GM23338 (cell line): ENCODE measurements at regions not wholly inside any gene's neighbourhood (a gene's known extent, or its start where the extent isn't known, plus 50 kb on each side); places are given as distances from the start of the nearest gene placed in this dataset.

Experiments
- ATAC-seq: fragments of 200-7000 bp; cut with Tn5 transposase; 3 replicates; pipeline ENCODE4 v1.9.1; 2020
- DNase-seq: peaks from one replicate; pipeline ENCODE4 v3.0.0-alpha.2; 2015; ENCODE audit warnings: low spot score
- H2AFZ ChIP-seq: fragments of 200-600 bp; sonication (generic); 2 replicates; pipeline ENCODE4 v1.8.0; 2016; ENCODE audit warnings: antibody characterized with exemption, mild to moderate bottlenecking, moderate library complexity
- H3F3A ChIP-seq: fragments of 200-600 bp; sonication (generic); replicated peaks from 2 replicates; pipeline ENCODE4 v1.8.0; 2017; ENCODE audit warnings: antibody characterized with exemption, mixed run types, low read depth
- H3K27ac ChIP-seq: fragments of 200-600 bp; sonication (generic); 2 replicates; pipeline ENCODE4 v1.6.1; 2016; ENCODE audit warnings: low read depth
- H3K27me3 ChIP-seq: fragments of 200-600 bp; sonication (generic); 2 replicates; pipeline ENCODE4 v1.8.0; 2016; ENCODE audit warnings: mild to moderate bottlenecking, mixed run types, moderate library complexity; ENCODE audit not compliant: insufficient read depth
- H3K36me3 ChIP-seq: fragments of 200-600 bp; sonication (generic); 2 replicates; pipeline ENCODE4 v1.8.0; 2016; ENCODE audit warnings: mild to moderate bottlenecking; ENCODE audit not compliant: insufficient read depth
- H3K4me1 ChIP-seq: fragments of 200-600 bp; sonication (generic); 2 replicates; pipeline ENCODE4 v1.8.0; 2016; ENCODE audit warnings: mild to moderate bottlenecking, moderate library complexity; ENCODE audit not compliant: insufficient read depth
- H3K4me2 ChIP-seq: fragments of 200-600 bp; sonication (generic); 2 replicates; pipeline ENCODE4 v1.7.1; 2017; ENCODE audit warnings: mixed run types
- H3K4me3 ChIP-seq: fragments of 200-600 bp; sonication (generic); 2 replicates; pipeline ENCODE4 v1.6.1; 2016; ENCODE audit warnings: mixed run types
- H3K79me2 ChIP-seq: fragments of 200-600 bp; sonication (generic); replicated peaks from 2 replicates; pipeline ENCODE4 v1.8.0; 2017; ENCODE audit warnings: mild to moderate bottlenecking; ENCODE audit not compliant: insufficient read depth
- H3K9me2 ChIP-seq: fragments of 200-600 bp; sonication (generic); 2 replicates; pipeline ENCODE4 v1.8.0; 2017; ENCODE audit not compliant: insufficient read depth
- H4K20me1 ChIP-seq: fragments of 200-600 bp; sonication (generic); replicated peaks from 2 replicates; pipeline ENCODE4 v1.8.0; 2017; ENCODE audit warnings: mild to moderate bottlenecking; ENCODE audit not compliant: insufficient read depth
- H3K27ac Mint-ChIP-seq: 2 replicates; pipeline ENCODE4 v1.8.0; 2020; ENCODE audit warnings: inconsistent platforms, mild to moderate bottlenecking, moderate library complexity, mixed read lengths
- H3K27me3 Mint-ChIP-seq: 3 replicates; pipeline ENCODE4 v1.8.0; 2022; ENCODE audit warnings: low read depth, mild to moderate bottlenecking, moderate library complexity, mixed read lengths, inconsistent platforms; ENCODE audit not compliant: insufficient read depth, poor library complexity
- H3K36me3 Mint-ChIP-seq: 3 replicates; pipeline ENCODE4 v1.8.0; 2021; ENCODE audit warnings: low read depth, mild to moderate bottlenecking, inconsistent platforms, moderate library complexity, mixed read lengths
- H3K4me1 Mint-ChIP-seq: 3 replicates; pipeline ENCODE4 v1.8.0; 2020; ENCODE audit warnings: mild to moderate bottlenecking, inconsistent platforms, mixed read lengths
- H3K4me3 Mint-ChIP-seq: 3 replicates; pipeline ENCODE4 v1.8.0; 2021; ENCODE audit warnings: moderate library complexity, mild to moderate bottlenecking, inconsistent platforms, mixed read lengths
- H3K9me3 Mint-ChIP-seq: 3 replicates; pipeline ENCODE4 v1.8.0; 2020; ENCODE audit warnings: moderate library complexity, mild to moderate bottlenecking, inconsistent platforms, mixed read lengths
- CREB1 ChIP-seq: fragments of 250-450 bp; sonication (Bioruptor Pico); IDR thresholded peaks from 2 replicates; pipeline ENCODE4 v1.5.0; 2020; ENCODE audit warnings: low read depth, mild to moderate bottlenecking, moderate library complexity
- JUNB ChIP-seq: IDR thresholded peaks from one replicate; pipeline ENCODE4 v1.6.1; 2016; ENCODE audit warnings: antibody characterized with exemption; ENCODE audit not compliant: unreplicated experiment
- NANOG ChIP-seq: IDR thresholded peaks from 2 replicates; pipeline ENCODE4 v1.6.1; 2016; ENCODE audit warnings: antibody characterized with exemption, borderline replicate concordance
- STAT1 ChIP-seq: IDR thresholded peaks from one replicate; pipeline ENCODE4 v1.6.1; 2016; ENCODE audit warnings: antibody characterized with exemption; ENCODE audit not compliant: unreplicated experiment
- ZNF462 ChIP-seq: fragments of 250-450 bp; sonication (Bioruptor Pico); IDR thresholded peaks from 2 replicates; pipeline ENCODE4 v1.5.0; 2020; ENCODE audit warnings: mild to moderate bottlenecking, moderate library complexity

DNA sequence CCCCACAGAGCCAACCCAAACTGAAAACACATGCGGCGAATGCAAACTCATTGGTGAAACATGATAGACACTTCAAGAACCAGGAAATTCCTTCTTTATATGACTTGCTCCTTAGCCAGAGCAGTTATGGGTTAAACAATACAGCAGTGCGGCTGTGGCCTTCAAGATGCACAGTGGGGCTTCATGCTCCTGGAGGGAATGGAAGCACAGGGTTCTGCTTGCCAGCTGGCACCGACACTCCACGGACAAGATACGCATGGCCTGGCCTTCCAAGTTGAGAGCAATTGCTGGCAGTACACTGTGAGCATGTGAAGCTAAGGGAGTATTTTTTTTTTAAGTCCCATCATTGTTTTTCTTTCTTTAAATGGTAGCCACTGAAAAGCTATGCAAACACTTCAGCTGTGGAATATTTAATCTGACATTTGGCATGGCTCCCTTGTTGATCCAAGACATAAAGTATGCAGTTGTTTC lies 451.6 kb upstream of the CD180 start (continued):
- TF ChIP-seq ZNF462 (no peak), JUNB (no peak)

GRCh38 chr5:67647772-67648171 lies 451.2 kb upstream of the CD180 start:
- Histone ChIP-seq H3K4me3 (no peak overlapping the region), H3K27me3 (no peaks in the 10 kb centered on the region), H3K36me3 (no peaks in the 10 kb centered on the region), H3K79me2 (no peaks in the 10 kb centered on the region), H3K4me1 (no peaks in the 10 kb centered on the region), H4K20me1 (no peaks in the 10 kb centered on the region), H3K9me2 (no peaks in the 10 kb centered on the region), H3F3A (no peaks in the 10 kb centered on the region), H2AFZ (no peak overlapping the region), H3K4me2 (no peak overlapping the region), H3K27ac (no peak overlapping the region)
- H3K27me3 Mint-ChIP-seq: no peaks in the 10 kb centered on the region
- H3K4me3 Mint-ChIP-seq: no peak overlapping the region
- TF ChIP-seq JUNB (no peak), STAT1 (no peak), NANOG (no peak), CREB1 (CRISPR knock-in tag) (no peak), ZNF462 (no peak)
- no peak overlapping the region for H3K27ac Mint-ChIP-seq
- H3K4me1 Mint-ChIP-seq: peaks cover 5% of the 10 kb centered on the region; the same call in 2 of the 3 replicates
- H3K36me3 Mint-ChIP-seq: 0 out of 3 replicates have a peak, but pooled peaks cover 8% of the 10 kb centered on the region
- ATAC-seq (no peak), DNase-seq (no peak)
- peaks cover 7% of the 10 kb centered on the region; the same call in 1 of the 3 replicates for H3K9me3 Mint-ChIP-seq
